ENCODE measurements at regions not wholly inside any gene's neighbourhood (a gene's known extent, or its start where the extent isn't known, plus 50 kb on each side); places are given as distances from the start of the nearest gene placed in this dataset.

DNA sequence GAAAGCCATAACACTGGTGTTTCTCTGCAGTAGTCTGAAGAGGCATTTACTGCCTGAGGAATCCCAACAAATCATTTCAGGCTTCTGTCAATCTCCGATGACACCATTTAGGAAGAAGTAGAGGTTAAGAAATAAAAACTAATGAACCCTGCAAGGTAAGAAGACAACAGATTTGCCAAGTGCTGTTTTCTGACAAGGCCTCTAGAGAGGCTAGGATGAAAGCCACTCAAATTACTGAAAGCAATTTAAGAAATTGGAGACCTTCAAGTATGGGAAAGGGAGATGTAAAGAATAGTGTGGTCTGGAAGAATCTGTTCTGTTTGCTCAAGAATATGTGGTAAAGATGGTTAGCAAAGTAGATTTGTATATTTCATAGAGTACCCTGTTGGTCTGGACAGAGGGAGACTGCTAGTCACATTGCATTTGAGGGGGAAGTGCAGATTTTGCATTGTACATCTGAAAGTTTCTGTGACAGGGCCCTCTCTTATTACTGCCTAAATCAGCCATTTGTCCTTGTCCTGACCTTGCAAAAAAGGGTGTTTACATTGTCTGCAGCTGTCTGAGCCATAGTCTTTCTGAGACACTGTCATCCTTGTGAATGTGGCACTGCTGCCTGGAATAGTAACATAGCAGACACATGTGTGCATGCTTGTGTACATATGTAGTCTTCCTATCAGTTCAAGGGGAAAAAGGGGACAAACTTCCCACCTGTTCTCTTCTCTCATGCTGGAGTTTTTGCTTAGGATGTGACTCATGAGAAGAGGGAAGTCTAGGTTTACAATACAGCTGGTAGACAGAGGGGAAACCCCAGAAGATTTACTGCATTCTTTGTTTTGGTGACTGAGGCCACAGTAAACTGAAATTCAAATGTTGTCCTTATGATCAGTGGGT is 640.2 kb upstream of the KIRREL3 start:
- no peak for DNase-seq (ENCODE audit: low spot score)

GRCh38 chr11:127639916-127640315 is 639.3 kb upstream of the KIRREL3 start:
- no peak for DNase-seq (ENCODE audit: low spot score)

DNA sequence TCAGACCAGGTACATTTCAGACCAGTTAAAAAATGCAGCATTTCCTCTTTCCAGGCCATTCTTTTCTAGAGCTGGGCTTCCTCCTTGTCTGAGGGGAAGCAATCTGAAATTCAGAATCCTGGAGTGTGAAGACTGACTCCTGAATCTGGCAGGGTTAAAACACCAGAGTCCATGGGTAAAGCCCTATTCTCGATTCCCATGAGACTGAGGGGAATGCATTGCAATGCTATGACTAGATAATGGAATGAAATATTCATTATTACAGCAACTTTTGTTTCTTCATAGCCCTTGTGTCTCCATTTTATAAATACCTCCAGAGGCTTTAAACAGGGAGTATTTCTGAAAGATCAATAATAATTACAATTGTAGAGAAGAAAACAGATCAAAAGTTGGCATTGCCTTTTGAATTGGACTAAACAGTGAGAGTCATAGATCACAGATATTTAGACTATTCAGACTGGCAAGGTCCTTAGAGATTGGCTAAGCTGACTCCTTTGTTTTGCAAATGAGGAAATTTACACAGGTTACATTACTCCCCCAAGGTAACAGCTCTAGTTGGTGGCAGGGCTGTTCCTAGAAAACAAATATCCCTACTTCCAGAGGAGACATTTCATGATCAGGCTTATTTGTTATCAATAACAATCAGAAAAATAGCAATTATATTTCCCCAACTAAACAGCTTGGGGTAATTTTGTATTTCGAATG is 632.6 kb upstream of the KIRREL3 start:
- no peak for DNase-seq (ENCODE audit: low spot score)

DNA sequence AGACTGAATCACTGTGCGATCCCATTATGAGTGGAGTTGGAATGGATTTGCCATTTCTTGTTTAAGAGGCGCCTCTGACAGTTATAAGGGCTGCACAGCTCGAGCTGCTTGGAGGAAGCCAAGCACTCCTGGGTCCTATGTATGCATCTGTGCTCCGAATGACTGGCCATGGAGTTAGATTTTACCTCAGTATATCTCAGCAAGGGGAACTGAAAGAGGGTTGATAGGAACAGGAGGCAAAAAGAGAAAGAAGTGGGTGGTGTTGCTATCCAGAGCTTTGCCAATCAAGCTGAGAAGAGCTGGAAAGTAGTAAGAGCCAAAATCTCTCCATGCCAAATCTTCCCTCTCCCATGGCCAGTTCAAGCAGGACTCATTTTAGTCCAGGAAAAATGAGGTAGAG is 632.0 kb upstream of the KIRREL3 start:
- DNase-seq (ENCODE audit: low spot score) = no peak

- no peak for DNase-seq (ENCODE audit: low spot score)
Measured at GRCh38 chr11:127631974-127632373, 631.4 kb upstream of the KIRREL3 start.

DNA sequence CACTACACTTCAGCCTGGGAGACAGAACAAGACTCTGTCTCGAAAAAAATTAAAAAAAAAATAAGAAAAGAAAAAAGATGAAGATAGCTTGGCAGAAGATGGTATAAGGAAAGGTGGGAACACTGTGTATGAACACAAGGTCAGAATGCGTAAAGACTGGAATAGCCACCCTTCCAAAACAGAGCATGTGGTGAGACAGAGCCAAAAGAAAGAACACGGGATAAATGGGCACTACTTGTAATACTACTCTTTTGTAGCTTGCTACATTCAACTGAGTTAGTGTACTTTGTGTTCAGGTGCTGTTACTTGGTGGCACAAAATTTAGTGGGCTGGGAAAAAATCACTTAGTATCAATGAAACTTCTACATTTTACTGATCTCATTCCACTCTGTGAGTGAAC is 628.6 kb upstream of the KIRREL3 start:
- DNase-seq (ENCODE audit: low spot score) = no peak

- no peak for DNase-seq (ENCODE audit: low spot score)
Measured at GRCh38 chr11:127628458-127628785, 627.9 kb upstream of the KIRREL3 start.

- DNase-seq (ENCODE audit: low spot score) = no peak
Measured at GRCh38 chr11:127627629-127628457, 627.3 kb upstream of the KIRREL3 start.

DNA sequence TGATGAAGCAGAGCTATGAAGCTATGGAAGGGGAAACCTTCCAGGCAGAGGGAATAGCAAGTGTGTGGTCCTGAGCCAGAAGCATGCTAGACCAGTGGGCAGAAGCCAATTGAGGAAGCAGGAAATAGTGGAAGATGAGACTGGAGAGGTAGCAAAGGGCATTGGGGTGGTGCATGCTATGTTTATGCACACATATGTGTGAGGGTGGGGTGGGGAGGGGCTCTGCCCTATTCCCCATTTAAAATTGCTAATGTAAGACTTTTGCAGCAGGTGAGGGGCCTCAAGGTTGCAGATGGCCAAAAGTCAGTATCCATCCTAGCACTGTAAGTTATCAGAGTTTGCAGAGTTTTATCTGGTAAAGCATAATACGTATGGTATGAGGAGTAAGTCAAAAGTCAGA is 626.6 kb upstream of the KIRREL3 start:
- DNase-seq (ENCODE audit: low spot score) = no peak

GRCh38 chr11:127625402-127625801 is 624.8 kb upstream of the KIRREL3 start:
- DNase-seq (ENCODE audit: low spot score) = no peak

DNA sequence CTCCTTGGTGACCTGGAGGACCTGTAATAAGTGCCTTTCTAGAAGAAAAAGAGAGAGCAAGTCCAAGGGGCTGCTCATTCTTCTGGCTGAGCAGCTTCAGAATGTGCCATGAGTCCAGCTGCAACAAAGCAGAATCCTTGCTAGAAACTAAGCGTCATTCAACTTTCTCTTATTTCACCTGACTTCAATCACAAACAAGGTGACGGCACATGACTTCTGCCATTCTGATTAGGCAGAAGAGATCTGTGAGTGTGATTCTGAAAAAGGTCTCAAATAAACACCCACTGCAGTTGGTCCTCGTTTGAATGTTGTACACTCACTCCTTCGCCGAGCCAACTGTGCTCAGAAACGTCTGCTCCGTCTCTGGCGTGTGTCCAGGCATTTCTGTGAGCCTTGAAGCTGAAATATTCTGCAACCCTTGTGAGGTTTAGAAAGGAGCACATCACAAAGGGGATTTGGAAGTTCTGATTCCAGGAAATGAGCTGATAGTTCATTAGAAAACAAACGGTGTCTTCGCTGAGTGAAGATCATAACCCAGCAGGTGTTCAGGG is 623.8 kb upstream of the KIRREL3 start:
- no peak for DNase-seq (ENCODE audit: low spot score)

GRCh38 chr11:127622686-127623085 is 622.1 kb upstream of the KIRREL3 start:
- no peak for DNase-seq (ENCODE audit: low spot score)

DNA sequence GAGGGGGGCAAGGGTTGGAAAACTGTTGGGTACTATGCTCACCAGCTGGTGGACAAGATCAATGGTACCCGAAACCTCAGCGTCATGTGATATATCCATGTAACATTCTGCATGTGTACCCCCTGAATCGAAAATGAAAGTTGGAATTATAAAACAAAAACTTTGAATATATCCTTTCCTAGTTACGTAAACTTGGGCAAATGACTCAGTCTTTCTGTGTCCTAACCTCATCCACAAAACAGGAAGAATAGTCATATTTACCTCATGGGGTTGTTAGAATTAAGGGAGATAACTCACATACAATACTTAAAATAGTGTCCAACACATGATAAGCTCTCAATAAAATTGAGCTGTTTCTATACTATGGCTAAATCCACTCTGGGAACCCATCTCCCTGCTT is 620.1 kb upstream of the KIRREL3 start:
- DNase-seq (ENCODE audit: low spot score) = no peak

DNA sequence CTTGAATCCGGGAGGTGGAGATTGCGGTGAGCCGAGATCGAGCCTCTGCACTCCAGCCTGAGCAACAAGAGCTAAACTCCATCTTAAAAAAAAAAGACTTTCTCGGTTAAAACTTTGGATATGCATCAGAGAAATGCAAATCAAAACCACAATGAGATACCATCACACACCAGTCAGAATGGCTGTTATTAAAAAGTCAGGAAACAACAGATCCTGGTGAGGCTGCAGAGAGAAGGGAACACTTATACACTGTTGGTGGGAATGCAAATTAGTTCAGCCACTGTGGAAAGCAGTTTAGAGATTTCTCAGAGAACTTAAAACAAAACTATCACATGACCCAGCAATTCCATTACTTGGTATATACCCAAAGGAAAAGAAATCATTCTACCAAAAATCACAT is 619.4 kb upstream of the KIRREL3 start:
- no peak for DNase-seq (ENCODE audit: low spot score)

- no peak for DNase-seq (ENCODE audit: low spot score)
Measured at GRCh38 chr11:127618721-127619120, 618.2 kb upstream of the KIRREL3 start.

GRCh38 chr11:127616158-127616557 is 615.6 kb upstream of the KIRREL3 start:
- DNase-seq (ENCODE audit: low spot score) = no peak

GRCh38 chr11:127612607-127613006 is 612.0 kb upstream of the KIRREL3 start:
- no peak for DNase-seq (ENCODE audit: low spot score)

DNA sequence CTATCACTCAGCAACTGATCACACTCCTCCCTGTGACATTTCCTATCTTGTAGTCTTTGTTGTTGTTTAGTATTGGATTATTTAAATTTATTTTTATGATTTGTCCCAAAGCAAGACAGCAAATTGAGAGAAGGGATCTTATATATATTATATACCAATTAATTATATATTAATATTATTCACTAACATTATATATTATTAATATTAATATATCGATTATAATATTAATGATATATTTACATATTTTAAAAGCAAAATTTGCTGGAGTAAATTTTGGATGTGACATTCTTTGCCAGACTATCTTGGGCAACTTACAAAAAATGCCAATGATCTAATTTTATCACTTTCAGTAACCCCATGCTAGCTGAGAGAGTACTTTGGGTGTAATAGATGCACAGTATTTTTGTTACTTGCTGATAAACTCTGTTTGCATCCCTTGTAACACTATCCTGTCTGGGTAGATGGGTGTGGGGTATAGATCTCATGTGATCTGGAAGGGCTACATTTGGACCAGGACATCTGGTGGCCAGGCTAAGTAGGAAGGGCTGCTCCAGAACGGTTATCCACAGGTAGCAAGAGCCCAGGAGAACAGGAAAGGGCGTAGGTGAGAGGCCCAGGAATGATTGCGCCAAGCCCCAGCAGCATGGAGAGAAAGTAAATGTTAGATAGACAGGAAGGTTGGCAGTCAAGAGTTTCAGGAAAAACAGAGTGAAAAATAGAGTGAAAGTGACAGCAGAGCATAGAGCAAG is 608.6 kb upstream of the KIRREL3 start:
- DNase-seq (ENCODE audit: low spot score) = no peak

- no peak for DNase-seq (ENCODE audit: low spot score)
Measured at GRCh38 chr11:127607487-127608085, 607.0 kb upstream of the KIRREL3 start.

DNA sequence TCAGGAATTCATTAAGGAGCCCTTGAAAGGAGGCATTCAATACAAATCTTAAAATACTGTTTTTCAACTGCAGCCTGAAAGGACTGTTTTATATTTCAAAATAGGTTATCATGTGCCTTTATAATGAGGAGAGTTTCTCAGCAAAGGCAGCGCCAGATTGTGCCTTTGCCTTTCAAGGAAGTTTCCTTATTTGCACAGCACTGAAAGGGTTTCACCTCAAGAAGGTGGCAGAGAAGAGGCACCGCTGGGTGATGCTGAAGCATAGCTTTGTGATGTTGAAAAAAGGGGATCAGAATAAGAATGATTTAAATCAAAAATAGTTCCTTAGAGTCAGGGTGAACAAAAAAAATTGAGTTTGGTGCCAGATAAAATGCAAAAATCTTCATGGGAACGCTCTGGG is 601.0 kb upstream of the KIRREL3 start:
- DNase-seq (ENCODE audit: low spot score) = no peak

- no peak for DNase-seq (ENCODE audit: low spot score)
Measured at GRCh38 chr11:127600674-127601073, 600.1 kb upstream of the KIRREL3 start.

Data from cerebellar cortex (tissue), 1 donor.